ENCODE measurements at regions not wholly inside any gene's neighbourhood (a gene's known extent, or its start where the extent isn't known, plus 50 kb on each side); places are given as distances from the start of the nearest gene placed in this dataset.
"Not testable (repeated sequence)": the region's sequence is repeated elsewhere in the genome, so short reads cannot be mapped to it uniquely, and the experiment has no call there.

DNA sequence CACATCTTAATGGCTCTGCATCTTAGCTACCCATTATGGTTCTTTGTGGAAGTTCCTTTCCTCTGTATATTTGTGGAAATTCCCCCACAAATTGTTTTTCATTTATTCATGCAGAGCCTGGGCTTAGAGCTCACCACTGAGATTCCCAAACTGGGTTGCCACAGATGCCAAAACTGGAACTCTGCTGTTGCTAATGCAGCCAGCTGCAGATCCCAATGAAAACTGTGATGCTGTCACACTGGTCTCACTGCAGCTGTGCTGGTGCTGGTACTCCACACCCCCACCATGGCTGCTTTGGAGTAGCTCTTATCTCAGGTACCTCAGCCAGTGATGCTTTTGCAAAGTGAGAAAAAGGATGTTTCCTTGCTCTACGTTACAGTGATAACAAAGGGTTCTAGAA lies 87.7 kb downstream of the DCK start:
- no peak for DNase-seq (ENCODE audit: low spot score)

DNA sequence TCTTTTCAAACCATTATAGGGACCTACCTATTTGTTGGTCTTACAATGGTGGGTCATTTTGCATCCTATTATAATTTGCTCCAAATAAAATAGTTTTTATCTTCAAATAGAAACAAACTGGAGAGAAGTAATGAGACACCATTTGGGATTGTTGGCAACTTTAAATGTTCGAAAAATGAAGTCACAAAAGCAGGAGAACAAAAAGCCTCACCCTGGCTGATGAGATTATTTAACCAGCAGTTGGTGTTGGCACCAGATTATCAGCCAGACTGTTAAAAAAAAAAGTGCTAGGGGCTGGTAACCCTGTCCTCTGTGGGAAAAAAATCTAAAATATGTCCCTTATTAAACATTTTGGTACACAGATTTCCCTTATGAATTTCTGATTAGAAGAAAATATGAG lies 100.3 kb downstream of the DCK start:
- DNase-seq (ENCODE audit: low spot score), result no peak

GRCh38 chr4:71094201-71094600 lies 100.8 kb downstream of the DCK start:
- DNase-seq (ENCODE audit: low spot score), result no peak

DNA sequence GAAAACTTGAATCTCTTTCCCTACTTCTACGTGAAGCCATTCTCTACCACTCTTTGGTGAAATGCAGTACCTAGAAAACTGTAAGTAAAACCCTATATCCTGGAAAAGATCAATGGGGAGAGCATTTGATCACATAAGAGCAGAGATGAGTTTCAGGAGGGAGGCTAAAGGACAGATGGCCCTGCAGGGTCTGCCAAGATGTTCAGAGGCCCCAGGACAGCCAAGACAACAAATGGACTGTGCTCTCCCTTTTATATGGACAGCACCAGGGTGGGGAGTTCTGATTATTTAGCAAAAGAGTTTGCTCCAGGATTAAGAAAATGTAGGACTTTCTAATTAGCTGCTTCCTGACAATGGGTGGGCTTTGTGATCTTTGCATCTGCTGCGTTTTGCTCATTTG lies 101.7 kb downstream of the DCK start:
- no peak for DNase-seq (ENCODE audit: low spot score)

DNA sequence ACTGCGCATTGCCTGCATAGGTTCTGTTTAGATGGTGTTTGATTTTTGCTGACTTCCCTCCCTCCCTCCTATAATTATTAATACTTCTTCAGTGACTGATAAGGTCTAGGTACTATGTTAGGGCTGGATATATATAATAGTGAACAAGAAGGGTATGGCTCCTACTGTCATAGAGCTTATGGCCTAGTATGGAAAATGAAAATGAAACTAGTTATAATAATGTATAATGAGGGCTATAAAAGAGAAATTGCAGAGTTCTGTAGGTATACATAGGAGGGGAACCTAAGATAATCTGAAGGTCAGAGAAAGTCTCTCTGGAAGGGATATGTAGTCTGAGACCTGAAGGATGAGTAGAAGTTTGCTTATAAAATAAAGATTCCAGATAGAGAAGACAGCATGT lies 102.1 kb downstream of the DCK start:
- no peak for DNase-seq (ENCODE audit: low spot score)

GRCh38 chr4:71107726-71108125 lies 114.3 kb downstream of the DCK start:
- DNase-seq (ENCODE audit: low spot score), result no peak

DNA sequence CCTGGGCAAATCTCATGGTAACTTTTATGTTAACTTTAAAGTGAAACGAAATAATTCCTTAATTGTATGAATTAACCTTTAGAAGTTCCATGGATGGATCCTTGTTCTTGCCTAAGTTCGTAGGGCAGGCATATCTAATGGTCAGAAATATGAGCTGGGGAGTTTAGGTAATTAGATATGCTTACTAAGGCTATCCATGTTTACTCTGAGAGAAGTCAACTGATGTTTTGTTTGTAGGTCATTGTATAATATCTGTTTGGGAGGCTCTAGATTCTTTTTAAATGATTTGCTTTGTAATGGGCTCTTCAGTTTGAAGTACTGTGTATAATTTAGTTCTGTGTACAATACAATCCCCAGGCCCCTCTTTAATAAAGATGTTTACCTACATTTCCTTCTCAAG lies 117.0 kb downstream of the DCK start:
- no peak for DNase-seq (ENCODE audit: low spot score)

DNA sequence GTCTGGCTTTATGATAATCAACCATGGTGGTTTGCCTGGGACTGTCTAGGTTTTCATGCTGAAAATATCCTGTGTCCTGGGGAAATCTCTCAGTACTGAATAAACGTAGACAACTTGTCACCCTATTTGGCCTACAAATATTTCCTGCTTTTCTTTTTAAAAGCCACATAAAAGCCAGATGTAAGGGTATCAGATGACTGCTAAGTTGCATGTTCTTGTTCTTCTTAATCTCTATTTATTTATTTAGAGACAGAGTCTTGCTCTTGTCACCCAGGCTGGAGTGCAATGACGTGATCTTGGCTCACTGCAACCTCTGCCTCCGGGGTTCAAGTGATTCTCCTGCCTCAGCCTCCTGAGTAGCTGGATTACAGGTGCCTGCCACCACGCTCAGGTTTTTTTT lies 117.7 kb downstream of the DCK start:
- not testable (repeated sequence) for DNase-seq (ENCODE audit: low spot score)

- no peak for DNase-seq (ENCODE audit: low spot score)
Observed at GRCh38 chr4:71113294-71113693, 119.8 kb downstream of the DCK start.

DNA sequence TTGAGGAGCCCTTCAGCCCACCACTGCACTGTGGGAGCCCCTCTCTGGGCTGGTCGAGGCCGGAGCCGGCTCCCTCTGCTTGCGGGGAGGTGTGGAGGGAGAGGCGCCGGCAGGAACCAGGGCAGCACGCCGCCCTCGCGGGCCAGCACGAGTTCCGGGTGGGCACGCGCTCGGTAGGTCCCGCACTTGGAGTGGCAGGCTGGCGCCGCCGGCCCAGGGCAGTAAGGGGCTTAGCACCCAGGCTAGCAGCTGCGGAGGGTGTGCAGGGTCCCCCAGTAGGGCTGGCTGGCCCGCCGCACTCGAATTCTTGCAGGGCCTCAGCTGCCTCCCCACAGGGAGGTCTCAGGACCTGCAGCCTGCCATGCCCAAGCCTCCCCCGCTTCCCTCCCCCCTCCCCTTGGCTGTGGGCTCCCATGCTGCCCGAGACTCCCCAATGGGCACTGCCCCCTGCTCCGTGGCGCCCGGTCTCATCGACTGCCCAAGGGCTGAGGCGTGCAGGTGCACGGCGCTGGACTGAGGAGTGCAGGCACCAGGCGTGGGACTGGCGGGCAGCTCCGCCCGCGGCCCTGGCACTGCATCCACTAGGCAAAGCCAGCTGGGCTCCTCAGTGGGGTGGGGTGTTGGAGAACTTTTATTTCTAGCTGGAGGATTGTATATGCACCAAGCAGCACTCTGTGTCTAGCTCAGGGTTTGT lies 127.5 kb downstream of the DCK start:
- DNase-seq (ENCODE audit: low spot score), result no peak

GRCh38 chr4:71123951-71124350 lies 130.5 kb downstream of the DCK start:
- no peak for DNase-seq (ENCODE audit: low spot score)

DNA sequence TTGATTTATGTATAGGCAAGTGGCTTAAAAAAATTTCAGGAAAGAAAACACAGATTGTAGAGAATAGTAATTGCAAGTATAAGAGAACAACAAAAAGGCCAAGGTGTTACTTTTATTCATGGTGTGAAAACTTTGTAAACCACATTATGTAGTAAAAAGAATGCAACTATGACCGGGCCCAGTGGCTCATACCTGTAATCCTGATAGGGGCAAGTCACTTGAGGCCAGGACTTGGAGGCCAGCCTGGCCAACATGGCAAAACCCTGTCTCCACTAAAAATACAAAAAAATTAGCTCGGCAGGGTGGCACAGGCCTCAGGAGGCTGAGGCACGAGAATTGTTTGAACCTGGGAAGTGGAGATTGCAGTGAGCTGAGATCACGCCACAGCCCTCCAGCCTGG lies 131.7 kb downstream of the DCK start:
- no peak for DNase-seq (ENCODE audit: low spot score)

DNA sequence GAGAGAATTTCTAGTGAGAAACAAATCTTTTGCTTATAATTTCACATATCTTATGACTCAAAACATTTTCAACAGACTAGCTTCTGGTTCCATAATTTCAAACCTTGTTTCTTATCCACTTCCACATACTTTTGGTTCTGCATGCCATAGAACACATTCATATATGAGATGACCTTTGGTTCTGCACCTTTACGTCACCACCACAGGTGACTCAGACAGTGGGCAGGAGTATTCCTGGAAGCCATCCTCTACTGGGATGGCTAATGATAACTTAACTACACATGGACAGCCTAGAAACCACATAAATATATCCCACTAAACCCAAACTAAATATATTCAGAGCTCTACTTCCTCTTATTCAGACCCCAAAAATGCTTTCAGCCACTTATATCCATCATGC lies 133.3 kb downstream of the DCK start:
- no peak for DNase-seq (ENCODE audit: low spot score)

- peak; percentile 6 for DNase-seq (ENCODE audit: low spot score)
Observed at GRCh38 chr4:71130827-71131603, 137.6 kb downstream of the DCK start.

- no peak for DNase-seq (ENCODE audit: low spot score)
Observed at GRCh38 chr4:71132486-71132885, 139.0 kb downstream of the DCK start.

GRCh38 chr4:71133491-71133890 lies 140.0 kb downstream of the DCK start:
- no peak for DNase-seq (ENCODE audit: low spot score)

DNA sequence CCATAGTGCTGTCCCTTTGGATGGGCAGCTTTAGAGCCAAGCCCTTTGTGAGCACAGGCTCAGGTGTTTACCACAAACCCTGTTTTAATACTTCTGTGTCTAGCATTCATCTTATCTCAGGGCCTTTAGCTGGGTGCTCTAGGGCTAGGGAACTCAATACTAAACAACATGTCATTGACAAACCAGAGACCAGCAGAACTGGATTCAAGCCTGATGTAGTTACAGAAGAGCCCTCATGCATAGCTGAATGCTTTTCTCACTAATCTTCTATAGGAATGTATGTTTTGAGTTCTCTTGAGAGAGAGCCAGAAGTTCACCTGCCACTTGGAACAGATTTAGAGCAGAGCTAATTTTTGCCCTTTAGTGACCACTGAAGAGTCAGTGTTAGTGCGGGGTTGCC lies 142.6 kb downstream of the DCK start:
- no peak for DNase-seq (ENCODE audit: low spot score)

GRCh38 chr4:71138007-71138615 lies 144.7 kb downstream of the DCK start:
- DNase-seq (ENCODE audit: low spot score), result no peak

- DNase-seq (ENCODE audit: low spot score), result no peak
Observed at GRCh38 chr4:71140563-71140962, 147.1 kb downstream of the DCK start.

GRCh38 chr4:71141125-71141524 lies 147.7 kb downstream of the DCK start:
- no peak for DNase-seq (ENCODE audit: low spot score)

GRCh38 chr4:71147261-71147660 lies 153.8 kb downstream of the DCK start:
- no peak for DNase-seq (ENCODE audit: low spot score)

DNA sequence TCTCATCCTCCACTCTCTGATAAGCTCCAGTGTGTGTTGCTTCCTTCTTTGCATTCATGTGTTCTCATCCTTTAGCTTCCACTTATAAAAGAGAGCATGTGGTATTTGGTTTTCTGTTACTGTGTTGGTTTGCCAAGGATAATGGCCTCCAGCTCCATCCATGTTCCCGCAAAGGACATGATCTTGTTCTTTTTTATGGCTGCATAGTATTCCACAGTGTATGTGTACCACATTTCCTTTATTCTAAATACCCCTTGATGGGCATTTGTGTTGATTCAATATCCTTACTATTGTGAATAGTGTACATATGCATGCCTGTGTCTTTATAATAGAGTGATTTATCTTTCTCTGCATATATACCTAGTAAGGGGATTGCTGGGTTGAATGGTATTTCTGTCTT lies 155.1 kb downstream of the DCK start:
- no peak for DNase-seq (ENCODE audit: low spot score)

- DNase-seq (ENCODE audit: low spot score), result no peak
Observed at GRCh38 chr4:71151054-71151453, 157.6 kb downstream of the DCK start.
